ENCODE measurements at regions not wholly inside any gene's neighbourhood (a gene's known extent, or its start where the extent isn't known, plus 50 kb on each side); places are given as distances from the start of the nearest gene placed in this dataset.

DNA sequence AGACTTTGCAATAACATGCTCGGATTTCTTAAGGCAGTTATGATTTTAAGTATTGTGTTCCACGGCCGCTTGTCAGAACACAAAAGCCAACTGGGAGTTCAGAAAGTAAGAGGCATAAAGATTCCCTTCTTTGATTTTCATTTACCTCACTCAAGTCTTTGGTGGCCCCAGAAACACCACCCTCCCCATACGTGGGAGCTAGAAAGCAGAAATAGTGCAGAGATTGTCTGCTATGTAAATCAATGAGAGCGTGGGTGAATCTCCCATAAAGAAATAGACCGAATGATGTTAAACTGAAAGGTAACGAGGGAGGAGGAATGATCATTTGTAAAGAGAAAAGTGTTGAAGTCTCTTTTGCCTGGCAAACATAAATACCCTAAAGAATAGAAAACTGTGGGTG is 322.1 kb upstream of the ETAA1 start:
- WGBS (ENCODE audit: insufficient coverage, insufficient read length), result no CpG with 5 or more reads among the region's 7 CpGs
- no peak overlapping the region for H3K4me3 ChIP-seq (ENCODE audit: low read length)
- H3K4me1 ChIP-seq (ENCODE audit: control insufficient read depth, insufficient read depth, low read length), result no peaks in the 10 kb centered on the region
- H3K9me3 ChIP-seq (ENCODE audit: control insufficient read depth, insufficient read depth, low read length), result no peaks in the 10 kb centered on the region
- H3K27ac ChIP-seq (ENCODE audit: low read length), result no peak overlapping the region
- no peaks in the 10 kb centered on the region for H3K27me3 ChIP-seq (ENCODE audit: control insufficient read depth, insufficient read depth, low read length)
- H3K36me3 ChIP-seq (ENCODE audit: control insufficient read depth, insufficient read depth, low read length), result no peaks in the 10 kb centered on the region
- DNase-seq (ENCODE audit: low read depth, low spot score), result no peak

DNA sequence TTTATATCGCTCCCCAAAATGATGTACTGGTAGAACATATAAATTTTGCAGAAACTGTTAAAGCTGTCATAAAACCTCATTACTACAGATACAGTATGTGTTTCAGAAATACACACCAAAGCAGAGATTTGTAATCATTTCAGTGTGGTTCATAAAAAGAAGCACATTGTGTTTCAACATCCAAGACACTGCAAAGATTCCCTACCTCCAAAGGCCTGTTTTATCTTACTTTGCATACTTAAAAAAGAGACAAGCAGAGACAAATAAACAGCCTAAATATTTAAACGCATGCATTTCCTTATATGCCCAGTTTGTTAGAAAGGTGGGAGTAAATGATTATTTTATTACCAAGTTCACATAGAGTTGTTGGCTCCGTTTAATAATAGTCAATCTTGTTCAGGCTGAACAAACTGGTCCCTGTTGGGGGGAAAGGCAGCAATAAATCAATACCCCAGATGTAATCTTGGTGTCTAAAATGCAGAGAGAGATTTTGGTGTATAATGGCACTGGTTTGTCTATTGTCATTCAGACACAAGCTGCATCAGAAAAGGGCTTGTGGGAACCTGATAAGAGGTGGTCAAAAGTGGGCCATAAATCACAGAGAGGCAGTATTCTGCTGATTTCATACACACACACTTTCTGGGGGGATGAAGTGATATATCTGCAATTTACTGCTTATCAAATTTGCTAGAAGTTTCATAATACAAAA is 321.4 kb upstream of the ETAA1 start:
- Histone ChIP-seq H3K4me3 (ENCODE audit: low read length) (no peak overlapping the region), H3K4me1 (ENCODE audit: control insufficient read depth, insufficient read depth, low read length) (no peaks in the 10 kb centered on the region), H3K27me3 (ENCODE audit: control insufficient read depth, insufficient read depth, low read length) (no peaks in the 10 kb centered on the region), H3K9me3 (ENCODE audit: control insufficient read depth, insufficient read depth, low read length) (no peaks in the 10 kb centered on the region), H3K36me3 (ENCODE audit: control insufficient read depth, insufficient read depth, low read length) (no peaks in the 10 kb centered on the region), H3K27ac (ENCODE audit: low read length) (no peak overlapping the region)
- no CpG with 5 or more reads among the region's 3 CpGs for WGBS (ENCODE audit: insufficient coverage, insufficient read length)
- DNase-seq (ENCODE audit: low read depth, low spot score), result no peak

GRCh38 chr2:67076239-67076624 is 320.9 kb upstream of the ETAA1 start:
- Histone ChIP-seq H3K9me3 (ENCODE audit: control insufficient read depth, insufficient read depth, low read length) (no peaks in the 10 kb centered on the region), H3K27me3 (ENCODE audit: control insufficient read depth, insufficient read depth, low read length) (no peaks in the 10 kb centered on the region), H3K36me3 (ENCODE audit: control insufficient read depth, insufficient read depth, low read length) (no peaks in the 10 kb centered on the region), H3K4me1 (ENCODE audit: control insufficient read depth, insufficient read depth, low read length) (no peaks in the 10 kb centered on the region), H3K27ac (ENCODE audit: low read length) (no peak overlapping the region), H3K4me3 (ENCODE audit: low read length) (no peak overlapping the region)
- DNase-seq (ENCODE audit: low read depth, low spot score), result no peak
- no CpG with 5 or more reads among the region's 1 CpG for WGBS (ENCODE audit: insufficient coverage, insufficient read length)

GRCh38 chr2:67079729-67080128 is 317.4 kb upstream of the ETAA1 start:
- WGBS (ENCODE audit: insufficient coverage, insufficient read length), result no CpG with 5 or more reads among the region's 3 CpGs
- H3K9me3 ChIP-seq (ENCODE audit: control insufficient read depth, insufficient read depth, low read length), result no peaks in the 10 kb centered on the region
- no peak for DNase-seq (ENCODE audit: low read depth, low spot score)
- H3K36me3 ChIP-seq (ENCODE audit: control insufficient read depth, insufficient read depth, low read length), result no peaks in the 10 kb centered on the region
- no peak overlapping the region for H3K4me3 ChIP-seq (ENCODE audit: low read length)
- H3K4me1 ChIP-seq (ENCODE audit: control insufficient read depth, insufficient read depth, low read length), result no peaks in the 10 kb centered on the region
- H3K27me3 ChIP-seq (ENCODE audit: control insufficient read depth, insufficient read depth, low read length), result no peaks in the 10 kb centered on the region
- no peak overlapping the region for H3K27ac ChIP-seq (ENCODE audit: low read length)

DNA sequence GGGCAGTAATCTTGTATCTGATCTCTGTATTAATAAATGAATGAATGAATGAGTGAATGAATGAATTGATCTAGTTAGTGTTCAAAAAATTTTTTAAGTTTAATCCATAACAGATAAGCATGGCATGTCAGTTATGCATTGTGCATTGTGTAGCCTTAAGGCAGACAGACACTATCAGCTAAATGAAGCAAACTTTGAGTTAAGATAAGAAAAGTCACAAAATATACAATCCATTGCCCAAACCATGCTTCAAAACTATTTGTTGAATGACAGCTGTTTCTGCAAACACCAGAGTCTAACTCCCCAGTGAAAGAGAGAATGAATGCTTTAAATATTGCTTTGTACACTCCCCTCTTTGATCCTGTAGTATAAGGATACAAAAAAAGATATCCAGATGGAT is 314.3 kb upstream of the ETAA1 start:
- H3K4me3 ChIP-seq (ENCODE audit: low read length), result no peak overlapping the region

GRCh38 chr2:67083951-67084350 is 313.2 kb upstream of the ETAA1 start:
- no peaks in the 10 kb centered on the region for H3K4me1 ChIP-seq (ENCODE audit: control insufficient read depth, insufficient read depth, low read length)
- DNase-seq (ENCODE audit: low read depth, low spot score), result no peak
- H3K27me3 ChIP-seq (ENCODE audit: control insufficient read depth, insufficient read depth, low read length), result no peaks in the 10 kb centered on the region
- no peak overlapping the region for H3K27ac ChIP-seq (ENCODE audit: low read length)
- H3K4me3 ChIP-seq (ENCODE audit: low read length), result no peak overlapping the region
- no peaks in the 10 kb centered on the region for H3K9me3 ChIP-seq (ENCODE audit: control insufficient read depth, insufficient read depth, low read length)
- no peaks in the 10 kb centered on the region for H3K36me3 ChIP-seq (ENCODE audit: control insufficient read depth, insufficient read depth, low read length)
- WGBS (ENCODE audit: insufficient coverage, insufficient read length), result no CpG with 5 or more reads among the region's 2 CpGs

More for the DNA sequence above, 314.3 kb upstream of the ETAA1 start:
- no peaks in the 10 kb centered on the region for H3K9me3 ChIP-seq (ENCODE audit: control insufficient read depth, insufficient read depth, low read length)
- no peak for DNase-seq (ENCODE audit: low read depth, low spot score)
- H3K27me3 ChIP-seq (ENCODE audit: control insufficient read depth, insufficient read depth, low read length), result no peaks in the 10 kb centered on the region
- H3K27ac ChIP-seq (ENCODE audit: low read length), result no peak overlapping the region
- no peaks in the 10 kb centered on the region for H3K4me1 ChIP-seq (ENCODE audit: control insufficient read depth, insufficient read depth, low read length)
- no peaks in the 10 kb centered on the region for H3K36me3 ChIP-seq (ENCODE audit: control insufficient read depth, insufficient read depth, low read length)

GRCh38 chr2:67085146-67085545 is 312.0 kb upstream of the ETAA1 start:
- no CpG with 5 or more reads among the region's 4 CpGs for WGBS (ENCODE audit: insufficient coverage, insufficient read length)
- Histone ChIP-seq H3K27me3 (ENCODE audit: control insufficient read depth, insufficient read depth, low read length) (no peaks in the 10 kb centered on the region), H3K4me1 (ENCODE audit: control insufficient read depth, insufficient read depth, low read length) (no peaks in the 10 kb centered on the region), H3K36me3 (ENCODE audit: control insufficient read depth, insufficient read depth, low read length) (no peaks in the 10 kb centered on the region), H3K27ac (ENCODE audit: low read length) (no peak overlapping the region), H3K9me3 (ENCODE audit: control insufficient read depth, insufficient read depth, low read length) (no peaks in the 10 kb centered on the region), H3K4me3 (ENCODE audit: low read length) (no peak overlapping the region)
- no peak for DNase-seq (ENCODE audit: low read depth, low spot score)

DNA sequence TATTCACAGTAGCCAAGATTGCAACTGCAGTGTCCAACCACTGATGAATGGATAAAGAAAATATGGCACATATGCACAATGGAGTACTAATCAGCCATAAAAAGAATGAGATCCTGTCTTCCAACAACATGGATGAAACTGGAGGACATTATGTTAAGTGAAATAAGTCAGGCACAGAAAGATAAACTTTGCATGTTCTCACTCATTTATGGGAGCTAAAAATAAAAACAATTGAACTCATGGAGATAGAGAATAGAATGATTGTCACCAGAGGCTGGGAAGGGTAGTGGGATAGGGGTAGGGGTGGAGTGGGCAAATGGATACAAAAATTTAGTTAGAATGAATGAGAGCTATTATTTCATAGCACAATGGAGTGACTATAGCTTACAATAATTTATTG is 305.5 kb upstream of the ETAA1 start:
- DNase-seq (ENCODE audit: low read depth, low spot score), result no peak
- Histone ChIP-seq H3K9me3 (ENCODE audit: control insufficient read depth, insufficient read depth, low read length) (no peaks in the 10 kb centered on the region), H3K27me3 (ENCODE audit: control insufficient read depth, insufficient read depth, low read length) (no peaks in the 10 kb centered on the region)

DNA sequence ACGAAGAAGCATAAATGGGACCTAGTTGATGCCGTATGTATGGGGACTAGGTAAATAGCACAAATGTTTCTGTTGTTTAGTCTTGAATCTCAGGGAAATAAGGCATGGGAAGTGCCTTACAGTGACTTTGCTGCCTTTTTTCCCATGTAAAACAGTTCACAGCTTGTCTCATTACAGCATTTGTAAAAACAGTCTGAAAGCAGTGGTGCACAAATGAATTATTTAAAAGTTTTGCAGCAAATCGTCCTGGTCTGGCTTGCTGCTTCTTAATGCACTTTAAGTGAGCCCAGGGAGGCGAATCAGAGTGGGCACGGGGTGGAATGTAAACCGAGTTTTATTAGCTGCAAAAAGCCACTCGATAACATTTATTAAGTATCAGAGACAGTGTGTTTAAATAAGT is 302.0 kb upstream of the ETAA1 start:
- Histone ChIP-seq H3K4me1 (ENCODE audit: control insufficient read depth, insufficient read depth, low read length) (no peaks in the 10 kb centered on the region), H3K4me3 (ENCODE audit: low read length) (no peak overlapping the region), H3K36me3 (ENCODE audit: control insufficient read depth, insufficient read depth, low read length) (no peaks in the 10 kb centered on the region), H3K27me3 (ENCODE audit: control insufficient read depth, insufficient read depth, low read length) (no peaks in the 10 kb centered on the region), H3K27ac (ENCODE audit: low read length) (no peak overlapping the region), H3K9me3 (ENCODE audit: control insufficient read depth, insufficient read depth, low read length) (no peaks in the 10 kb centered on the region)
- no CpG with 5 or more reads among the region's 7 CpGs for WGBS (ENCODE audit: insufficient coverage, insufficient read length)
- DNase-seq (ENCODE audit: low read depth, low spot score), result no peak

More for the DNA sequence above, 305.5 kb upstream of the ETAA1 start:
- H3K4me1 ChIP-seq (ENCODE audit: control insufficient read depth, insufficient read depth, low read length), result no peaks in the 10 kb centered on the region
- no peak overlapping the region for H3K27ac ChIP-seq (ENCODE audit: low read length)
- H3K36me3 ChIP-seq (ENCODE audit: control insufficient read depth, insufficient read depth, low read length), result no peaks in the 10 kb centered on the region
- no peak overlapping the region for H3K4me3 ChIP-seq (ENCODE audit: low read length)

DNA sequence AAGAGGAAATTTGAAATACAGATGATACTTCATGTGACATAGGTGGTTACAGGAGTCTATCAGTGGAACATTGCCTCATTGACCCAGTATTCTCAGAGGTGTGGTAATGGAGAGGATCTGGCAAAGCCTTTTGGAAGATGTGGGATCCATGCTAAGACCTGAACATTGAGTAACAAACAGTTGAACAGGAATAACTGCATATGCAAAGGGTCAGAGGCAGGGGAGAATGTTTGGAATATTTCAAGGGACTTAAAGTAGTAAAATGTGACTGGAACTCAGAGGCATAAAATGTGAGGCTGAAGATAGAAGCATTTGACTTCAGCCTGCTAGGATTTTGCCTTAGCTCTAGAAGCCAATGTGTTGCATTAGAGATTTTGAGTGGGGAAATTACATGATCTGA is 300.2 kb upstream of the ETAA1 start:
- H3K27ac ChIP-seq (ENCODE audit: low read length), result no peak overlapping the region

DNA sequence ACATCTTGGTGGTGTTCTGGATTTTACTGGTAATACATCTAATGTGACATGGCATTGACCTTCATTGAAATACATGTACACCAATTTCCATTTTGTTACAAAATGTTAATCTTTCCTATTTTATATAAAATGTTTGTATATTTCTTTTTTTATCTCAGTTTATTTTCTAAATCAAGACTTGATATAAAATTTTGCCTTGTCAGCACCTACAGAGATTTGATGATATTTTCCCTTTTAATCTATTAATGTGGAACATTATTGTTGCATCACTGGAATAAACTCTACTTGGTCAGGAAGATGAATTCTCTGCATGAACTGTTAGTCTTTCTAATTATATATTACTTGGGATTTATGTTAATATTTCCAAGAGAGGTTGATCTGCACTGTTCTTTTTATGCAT is 294.0 kb upstream of the ETAA1 start:
- Histone ChIP-seq H3K27me3 (ENCODE audit: control insufficient read depth, insufficient read depth, low read length) (no peaks in the 10 kb centered on the region), H3K9me3 (ENCODE audit: control insufficient read depth, insufficient read depth, low read length) (no peaks in the 10 kb centered on the region), H3K4me1 (ENCODE audit: control insufficient read depth, insufficient read depth, low read length) (no peaks in the 10 kb centered on the region), H3K36me3 (ENCODE audit: control insufficient read depth, insufficient read depth, low read length) (no peaks in the 10 kb centered on the region), H3K4me3 (ENCODE audit: low read length) (no peak overlapping the region), H3K27ac (ENCODE audit: low read length) (no peak overlapping the region)
- no peak for DNase-seq (ENCODE audit: low read depth, low spot score)

More for the DNA sequence above, 300.2 kb upstream of the ETAA1 start:
- DNase-seq (ENCODE audit: low read depth, low spot score), result no peak
- no peaks in the 10 kb centered on the region for H3K27me3 ChIP-seq (ENCODE audit: control insufficient read depth, insufficient read depth, low read length)
- H3K4me3 ChIP-seq (ENCODE audit: low read length), result no peak overlapping the region
- H3K36me3 ChIP-seq (ENCODE audit: control insufficient read depth, insufficient read depth, low read length), result no peaks in the 10 kb centered on the region
- H3K9me3 ChIP-seq (ENCODE audit: control insufficient read depth, insufficient read depth, low read length), result no peaks in the 10 kb centered on the region
- H3K4me1 ChIP-seq (ENCODE audit: control insufficient read depth, insufficient read depth, low read length), result no peaks in the 10 kb centered on the region

Measured in iPS DF 6.9 (cell line).